ENCODE measurements at regions not wholly inside any gene's neighbourhood (a gene's known extent, or its start where the extent isn't known, plus 50 kb on each side); places are given as distances from the start of the nearest gene placed in this dataset.

DNA sequence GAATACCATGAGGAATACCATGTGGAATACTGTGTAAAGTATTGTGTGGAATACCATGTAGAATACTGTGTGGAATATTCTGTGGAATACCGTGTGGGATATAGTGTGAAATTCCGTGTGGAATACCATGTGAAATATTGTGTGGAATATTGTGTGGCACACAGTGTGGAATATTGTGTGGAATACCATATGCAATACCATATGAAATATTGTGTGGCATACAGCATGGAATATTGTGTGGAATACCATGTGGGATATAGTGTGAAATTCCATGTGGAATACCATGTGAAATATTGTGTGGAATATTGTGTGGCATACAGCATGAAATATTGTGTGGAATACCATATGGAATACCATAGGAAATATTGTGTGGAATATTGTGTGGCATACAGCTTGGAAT, 135.1 kb upstream of the CHST15 start:
- H2AFZ ChIP-seq (ENCODE audit: control insufficient read depth, low read length) = no peak overlapping the region
- no peak overlapping the region for H3K9ac ChIP-seq (ENCODE audit: control insufficient read depth, extremely low read depth, insufficient read depth, low read length)
- DNase-seq (ENCODE audit: low read depth, low spot score) (no peak), FAIRE-seq (no peak)
- H3K9me3 ChIP-seq (ENCODE audit: control insufficient read depth, low read depth, low read length) = peaks cover 5% of the 10 kb centered on the region
- no peaks in the 10 kb centered on the region for H3K9me1 ChIP-seq (ENCODE audit: control insufficient read depth, extremely low read depth, insufficient read depth, low read length)
- H3K79me2 ChIP-seq (ENCODE audit: control insufficient read depth, insufficient read depth, low read length) = no peaks in the 10 kb centered on the region
- no peak overlapping the region for H3K4me3 ChIP-seq (ENCODE audit: control insufficient read depth in 2 of 3, extremely low read depth in 1 of 3, insufficient read depth in 2 of 3, low read depth in 1 of 3, low read length in 3 of 3)
- no peaks in the 10 kb centered on the region for H3K36me3 ChIP-seq (ENCODE audit: control insufficient read depth in 2 of 2, extremely low read depth in 1 of 2, insufficient read depth in 2 of 2, low read length in 2 of 2)
- H3K27me3 ChIP-seq (ENCODE audit: control insufficient read depth, extremely low read depth, insufficient read depth, low read length) = peaks cover 4% of the 10 kb centered on the region
- peaks cover 9% of the 10 kb centered on the region for H3K4me1 ChIP-seq (ENCODE audit: control insufficient read depth, extremely low read depth, insufficient read depth, low read length)
- H4K20me1 ChIP-seq (ENCODE audit: control insufficient read depth, extremely low read depth, insufficient read depth, low read length) = no peaks in the 10 kb centered on the region
- dilution Hi-C loops (cut with MboI; ENCODE audit: extremely low pct_ligation_motif_present, low sequenced_read_pairs) = no loop called here
- no peak overlapping the region for H3K27ac ChIP-seq (ENCODE audit: control insufficient read depth, insufficient read depth, low read length)
- no peak for TF ChIP-seq CTCF (optimal IDR thresholded peaks at IDR 0.05 in 1 of 3, IDR thresholded peaks at IDR 0.05 in 1 of 3, conservative IDR thresholded peaks at IDR 0.05 in 1 of 3; ENCODE audit: extremely low read depth in 1 of 3, insufficient read depth in 2 of 3, low read length in 3 of 3)
- H3K4me2 ChIP-seq (ENCODE audit: control insufficient read depth, extremely low read depth, insufficient read depth, low read depth, low read length) = no peak overlapping the region

DNA sequence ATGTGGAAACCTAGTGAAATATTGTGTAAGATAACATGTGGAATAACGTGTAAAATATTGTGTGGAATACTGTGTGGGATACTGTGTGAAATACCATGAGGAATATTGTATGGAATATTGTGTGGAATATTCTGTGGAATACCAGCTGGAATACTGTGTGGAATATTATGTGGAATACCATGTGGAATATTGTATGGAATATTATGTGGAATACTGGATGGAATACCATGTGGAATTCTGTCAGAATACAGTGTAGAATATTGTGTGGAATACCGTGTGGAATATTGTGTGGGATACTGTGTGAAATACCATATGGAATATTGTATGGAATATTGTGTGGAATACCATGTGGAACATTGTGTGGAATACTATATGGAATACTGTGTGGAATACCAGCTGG, 134.6 kb upstream of the CHST15 start:
- H3K4me1 ChIP-seq (ENCODE audit: control insufficient read depth, extremely low read depth, insufficient read depth, low read length) = peaks cover 9% of the 10 kb centered on the region
- H4K20me1 ChIP-seq (ENCODE audit: control insufficient read depth, extremely low read depth, insufficient read depth, low read length) = no peaks in the 10 kb centered on the region
- no peak overlapping the region for H3K9ac ChIP-seq (ENCODE audit: control insufficient read depth, extremely low read depth, insufficient read depth, low read length)
- no peaks in the 10 kb centered on the region for H3K36me3 ChIP-seq (ENCODE audit: control insufficient read depth in 2 of 2, extremely low read depth in 1 of 2, insufficient read depth in 2 of 2, low read length in 2 of 2)
- H3K79me2 ChIP-seq (ENCODE audit: control insufficient read depth, insufficient read depth, low read length) = no peaks in the 10 kb centered on the region
- no peak overlapping the region for H3K27ac ChIP-seq (ENCODE audit: control insufficient read depth, insufficient read depth, low read length)
- no peak for FAIRE-seq
- TF ChIP-seq CTCF (optimal IDR thresholded peaks at IDR 0.05 in 1 of 3, IDR thresholded peaks at IDR 0.05 in 1 of 3, conservative IDR thresholded peaks at IDR 0.05 in 1 of 3; ENCODE audit: extremely low read depth in 1 of 3, insufficient read depth in 2 of 3, low read length in 3 of 3) (no peak), EZH2 (IDR thresholded peaks at IDR 0.05; ENCODE audit: low read length) (no peak)
- no peaks in the 10 kb centered on the region for H3K9me1 ChIP-seq (ENCODE audit: control insufficient read depth, extremely low read depth, insufficient read depth, low read length)
- dilution Hi-C loops (cut with MboI; ENCODE audit: extremely low pct_ligation_motif_present, low sequenced_read_pairs) = no loop called here
- peaks cover 4% of the 10 kb centered on the region for H3K27me3 ChIP-seq (ENCODE audit: control insufficient read depth, extremely low read depth, insufficient read depth, low read length)
- H3K4me3 ChIP-seq (ENCODE audit: control insufficient read depth in 2 of 3, extremely low read depth in 1 of 3, insufficient read depth in 2 of 3, low read depth in 1 of 3, low read length in 3 of 3) = no peak overlapping the region
- H2AFZ ChIP-seq (ENCODE audit: control insufficient read depth, low read length) = no peak overlapping the region
- H3K9me3 ChIP-seq (ENCODE audit: control insufficient read depth, low read depth, low read length) = peaks cover 5% of the 10 kb centered on the region
- H3K4me2 ChIP-seq (ENCODE audit: control insufficient read depth, extremely low read depth, insufficient read depth, low read depth, low read length) = no peak overlapping the region
- no peak for DNase-seq (ENCODE audit: low read depth, low spot score)
